B cell (primary cell): ENCODE measurements at regions not wholly inside any gene's neighbourhood (a gene's known extent, or its start where the extent isn't known, plus 50 kb on each side); places are given as distances from the start of the nearest gene placed in this dataset.

Experiments
- CTCF ChIP-seq: fragments of 200-600 bp; IDR thresholded peaks from one replicate; pipeline ENCODE4 v1.8.0; 2022; ENCODE audit warnings: antibody characterized with exemption, mild to moderate bottlenecking
- EZH2 ChIP-seq: IDR thresholded peaks from 2 replicates; pipeline ENCODE4 v1.6.1; 2012; ENCODE audit warnings: borderline replicate concordance, low read depth, mild to moderate bottlenecking, moderate library complexity, low read length; ENCODE audit not compliant: insufficient read depth, poor library complexity, severe bottlenecking

- TF ChIP-seq EZH2 (no peak), CTCF (no peak)
Observed at GRCh38 chr9:38250279-38251035, 142.0 kb upstream of the ALDH1B1 start.
